GM06990 (cell line): ENCODE measurements at regions not wholly inside any gene's neighbourhood (a gene's known extent, or its start where the extent isn't known, plus 50 kb on each side); places are given as distances from the start of the nearest gene placed in this dataset.

Experiments
- DNase-seq: peaks from one replicate; pipeline ENCODE4 v3.0.0-alpha.2; 2011; ENCODE audit not compliant: insufficient read length; ENCODE audit errors: extremely low read depth
- H3K27me3 ChIP-seq: replicated peaks from 2 replicates; pipeline ENCODE4 v1.6.0; 2011; ENCODE audit warnings: low read length; ENCODE audit not compliant: control insufficient read depth, insufficient read depth
- H3K36me3 ChIP-seq: 2 replicates; pipeline ENCODE4 v1.5.1; 2011; ENCODE audit warnings: low read length; ENCODE audit not compliant: control insufficient read depth, insufficient read depth
- H3K4me3 ChIP-seq: replicated peaks from 2 replicates; pipeline ENCODE4 v1.5.1; 2011; ENCODE audit warnings: low read depth, mild to moderate bottlenecking, control low read depth, low read length
- CTCF ChIP-seq: IDR thresholded peaks from 2 replicates; pipeline ENCODE4 v1.5.1; 2011; ENCODE audit warnings: low read length, control low read depth, mild to moderate bottlenecking, inconsistent platforms; ENCODE audit not compliant: insufficient read depth, poor library complexity, severe bottlenecking

DNA sequence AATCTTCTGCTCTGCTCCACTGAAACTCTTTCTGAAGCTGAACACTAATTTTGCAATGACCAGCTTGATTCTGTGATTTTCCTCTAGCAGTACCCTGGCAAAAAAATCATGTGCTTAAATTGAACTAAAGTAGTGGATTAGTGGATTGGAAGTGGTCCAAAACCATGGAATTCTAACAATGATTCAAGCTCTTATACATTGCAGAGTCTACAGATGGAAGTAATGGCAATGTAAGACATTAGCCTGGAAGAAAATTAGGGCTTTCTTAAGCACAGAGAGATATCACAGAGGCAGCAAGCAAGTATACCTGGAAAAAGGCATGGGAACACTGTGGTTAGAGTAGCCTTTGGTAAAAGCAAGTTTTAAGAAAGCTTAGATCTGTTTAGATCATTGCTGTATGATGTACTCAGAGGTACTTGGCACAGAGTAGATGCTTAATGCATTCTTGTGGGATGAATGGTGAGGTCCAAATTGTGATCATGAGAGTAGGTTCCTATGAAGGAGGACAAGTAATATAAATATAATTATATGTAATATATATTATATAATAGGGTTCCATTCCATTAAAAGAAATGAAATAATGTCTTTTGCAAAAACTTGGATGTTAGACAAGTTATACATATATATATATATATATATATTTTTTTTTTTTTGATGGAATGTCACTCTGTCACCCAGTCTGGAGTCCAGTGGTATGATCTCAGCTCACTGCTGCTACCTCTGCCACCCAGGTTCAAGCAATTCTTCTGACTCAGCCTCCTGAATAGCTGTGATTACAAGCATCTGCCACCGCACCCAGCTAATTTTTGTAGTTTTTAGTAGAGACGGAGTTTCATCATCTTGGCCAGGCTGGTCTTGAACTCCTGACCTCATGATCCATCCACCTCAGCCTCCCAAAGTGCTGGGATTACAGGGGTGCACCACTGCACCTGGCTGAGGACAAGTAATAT is 172.2 kb upstream of the SCN7A start:
- Histone ChIP-seq H3K4me3 (no peak overlapping the region), H3K27me3 (no peaks in the 10 kb centered on the region), H3K36me3 (no peaks in the 10 kb centered on the region)
- DNase-seq = no peak
- no peak for TF ChIP-seq CTCF

DNA sequence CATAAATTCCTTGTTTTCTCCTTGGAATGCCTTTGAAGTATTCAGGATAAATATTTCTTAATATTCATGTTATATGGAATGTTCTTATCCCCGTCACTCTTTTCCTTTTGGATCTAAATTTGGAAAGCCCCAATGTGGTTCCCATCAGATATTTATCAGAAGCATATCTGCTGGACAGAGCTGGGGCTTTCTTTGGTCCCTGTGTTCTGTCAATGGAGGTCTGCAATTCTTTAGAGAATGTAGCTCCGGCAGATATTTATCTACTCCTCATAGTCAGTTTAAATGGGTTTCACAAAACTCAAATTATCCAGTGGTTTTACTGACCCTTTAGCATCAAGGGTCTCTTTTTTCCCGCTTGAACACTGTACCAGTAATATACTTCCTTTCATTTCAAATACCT is 167.8 kb upstream of the SCN7A start:
- TF ChIP-seq CTCF = no peak
- H3K36me3 ChIP-seq = no peaks in the 10 kb centered on the region
- DNase-seq = no peak

GRCh38 chr2:166661391-166661790 is 167.3 kb upstream of the SCN7A start:
- TF ChIP-seq CTCF = no peak
- Histone ChIP-seq H3K27me3 (no peaks in the 10 kb centered on the region), H3K4me3 (no peak overlapping the region), H3K36me3 (no peaks in the 10 kb centered on the region)
- no peak for DNase-seq

More for the DNA sequence above, 167.8 kb upstream of the SCN7A start:
- no peaks in the 10 kb centered on the region for H3K27me3 ChIP-seq
- no peak overlapping the region for H3K4me3 ChIP-seq

- no peak overlapping the region for H3K4me3 ChIP-seq
- TF ChIP-seq CTCF = no peak
- no peaks in the 10 kb centered on the region for H3K27me3 ChIP-seq
- no peaks in the 10 kb centered on the region for H3K36me3 ChIP-seq
- no peak for DNase-seq
Measured at GRCh38 chr2:166658901-166659300, 164.9 kb upstream of the SCN7A start.

DNA sequence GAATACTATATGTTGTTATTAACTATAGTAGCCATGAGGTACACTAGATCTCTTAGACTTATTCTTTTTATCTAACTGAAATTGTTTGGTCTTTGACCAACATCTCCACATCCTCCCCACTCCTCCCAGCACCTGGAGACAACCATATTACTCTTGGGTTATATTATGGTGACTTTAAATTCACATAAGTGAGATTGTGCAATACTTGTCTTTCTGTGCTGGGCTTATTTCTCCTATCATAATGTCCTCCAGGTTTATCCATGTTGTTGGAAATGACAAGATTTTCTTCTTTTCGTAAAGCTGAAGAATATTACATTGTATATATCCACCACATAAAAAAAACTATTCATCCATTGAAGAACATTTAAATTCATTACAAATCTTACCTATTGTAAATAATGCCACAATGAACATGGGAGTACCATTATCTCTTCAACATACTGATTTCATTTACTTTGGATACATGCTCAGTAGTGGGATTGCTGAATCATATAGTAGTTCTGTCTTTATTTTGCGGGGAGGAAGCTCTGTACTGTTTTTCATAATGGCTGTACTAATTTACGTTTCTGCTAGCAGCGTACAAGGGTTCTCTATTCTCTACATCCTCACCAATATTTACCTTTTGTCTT is 159.2 kb upstream of the SCN7A start:
- H3K27me3 ChIP-seq = no peaks in the 10 kb centered on the region
- no peak for TF ChIP-seq CTCF
- no peak for DNase-seq
- no peak overlapping the region for H3K4me3 ChIP-seq
- H3K36me3 ChIP-seq = no peaks in the 10 kb centered on the region
